GM23338 (cell line): ENCODE measurements at regions not wholly inside any gene's neighbourhood (a gene's known extent, or its start where the extent isn't known, plus 50 kb on each side); places are given as distances from the start of the nearest gene placed in this dataset.

ENCODE experiments used
- ATAC-seq: fragments of 200-7000 bp; cut with Tn5 transposase; 3 replicates; pipeline ENCODE4 v1.9.1; 2020
- DNase-seq: peaks from one replicate; pipeline ENCODE4 v3.0.0-alpha.2; 2015; ENCODE audit warnings: low spot score
- H2AFZ ChIP-seq: fragments of 200-600 bp; sonication (generic); 2 replicates; pipeline ENCODE4 v1.8.0; 2016; ENCODE audit warnings: antibody characterized with exemption, mild to moderate bottlenecking, moderate library complexity
- H3F3A ChIP-seq: fragments of 200-600 bp; sonication (generic); replicated peaks from 2 replicates; pipeline ENCODE4 v1.8.0; 2017; ENCODE audit warnings: antibody characterized with exemption, mixed run types, low read depth
- H3K27ac ChIP-seq: fragments of 200-600 bp; sonication (generic); 2 replicates; pipeline ENCODE4 v1.6.1; 2016; ENCODE audit warnings: low read depth
- H3K27me3 ChIP-seq: fragments of 200-600 bp; sonication (generic); 2 replicates; pipeline ENCODE4 v1.8.0; 2016; ENCODE audit warnings: mild to moderate bottlenecking, mixed run types, moderate library complexity; ENCODE audit not compliant: insufficient read depth
- H3K36me3 ChIP-seq: fragments of 200-600 bp; sonication (generic); 2 replicates; pipeline ENCODE4 v1.8.0; 2016; ENCODE audit warnings: mild to moderate bottlenecking; ENCODE audit not compliant: insufficient read depth
- H3K4me1 ChIP-seq: fragments of 200-600 bp; sonication (generic); 2 replicates; pipeline ENCODE4 v1.8.0; 2016; ENCODE audit warnings: mild to moderate bottlenecking, moderate library complexity; ENCODE audit not compliant: insufficient read depth
- H3K4me2 ChIP-seq: fragments of 200-600 bp; sonication (generic); 2 replicates; pipeline ENCODE4 v1.7.1; 2017; ENCODE audit warnings: mixed run types
- H3K4me3 ChIP-seq: fragments of 200-600 bp; sonication (generic); 2 replicates; pipeline ENCODE4 v1.6.1; 2016; ENCODE audit warnings: mixed run types
- H3K79me2 ChIP-seq: fragments of 200-600 bp; sonication (generic); replicated peaks from 2 replicates; pipeline ENCODE4 v1.8.0; 2017; ENCODE audit warnings: mild to moderate bottlenecking; ENCODE audit not compliant: insufficient read depth
- H3K9me2 ChIP-seq: fragments of 200-600 bp; sonication (generic); 2 replicates; pipeline ENCODE4 v1.8.0; 2017; ENCODE audit not compliant: insufficient read depth
- H4K20me1 ChIP-seq: fragments of 200-600 bp; sonication (generic); replicated peaks from 2 replicates; pipeline ENCODE4 v1.8.0; 2017; ENCODE audit warnings: mild to moderate bottlenecking; ENCODE audit not compliant: insufficient read depth
- H3K27ac Mint-ChIP-seq: 2 replicates; pipeline ENCODE4 v1.8.0; 2020; ENCODE audit warnings: inconsistent platforms, mild to moderate bottlenecking, moderate library complexity, mixed read lengths
- H3K27me3 Mint-ChIP-seq: 3 replicates; pipeline ENCODE4 v1.8.0; 2022; ENCODE audit warnings: low read depth, mild to moderate bottlenecking, moderate library complexity, mixed read lengths, inconsistent platforms; ENCODE audit not compliant: insufficient read depth, poor library complexity
- H3K36me3 Mint-ChIP-seq: 3 replicates; pipeline ENCODE4 v1.8.0; 2021; ENCODE audit warnings: low read depth, mild to moderate bottlenecking, inconsistent platforms, moderate library complexity, mixed read lengths
- H3K4me1 Mint-ChIP-seq: 3 replicates; pipeline ENCODE4 v1.8.0; 2020; ENCODE audit warnings: mild to moderate bottlenecking, inconsistent platforms, mixed read lengths
- H3K4me3 Mint-ChIP-seq: 3 replicates; pipeline ENCODE4 v1.8.0; 2021; ENCODE audit warnings: moderate library complexity, mild to moderate bottlenecking, inconsistent platforms, mixed read lengths
- H3K9me3 Mint-ChIP-seq: 3 replicates; pipeline ENCODE4 v1.8.0; 2020; ENCODE audit warnings: moderate library complexity, mild to moderate bottlenecking, inconsistent platforms, mixed read lengths
- CTCF ChIP-seq, 2 experiments: fragments of 200-600 bp in 1 of 2; sonication (generic) in 1 of 2; conservative IDR thresholded peaks; 2 replicates each; pipeline versions ENCODE4 v1.5.1 to v1.6.1; 2016 to 2017; ENCODE audit warnings: antibody characterized with exemption in 2 of 2, low read depth in 2 of 2, mild to moderate bottlenecking in 2 of 2, moderate library complexity in 1 of 2
- ETS1 ChIP-seq: IDR thresholded peaks from 2 replicates; pipeline ENCODE4 v1.6.1; 2016; ENCODE audit warnings: antibody characterized with exemption
- JUNB ChIP-seq: IDR thresholded peaks from one replicate; pipeline ENCODE4 v1.6.1; 2016; ENCODE audit warnings: antibody characterized with exemption; ENCODE audit not compliant: unreplicated experiment
- NANOG ChIP-seq: IDR thresholded peaks from 2 replicates; pipeline ENCODE4 v1.6.1; 2016; ENCODE audit warnings: antibody characterized with exemption, borderline replicate concordance
- POLR2AphosphoS5 ChIP-seq: IDR thresholded peaks from 2 replicates; pipeline ENCODE4 v1.6.1; 2016; ENCODE audit warnings: antibody characterized with exemption, low read depth
- REST ChIP-seq: IDR thresholded peaks from one replicate; pipeline ENCODE4 v1.6.1; 2018; ENCODE audit warnings: antibody characterized with exemption; ENCODE audit not compliant: unreplicated experiment
- STAT1 ChIP-seq: IDR thresholded peaks from one replicate; pipeline ENCODE4 v1.6.1; 2016; ENCODE audit warnings: antibody characterized with exemption; ENCODE audit not compliant: unreplicated experiment
- ZNF114 ChIP-seq: fragments of 250-450 bp; sonication (Bioruptor Pico); IDR thresholded peaks from 2 replicates; pipeline ENCODE4 v1.5.0; 2020; ENCODE audit warnings: mild to moderate bottlenecking, moderate library complexity
- ZNF331 ChIP-seq: fragments of 250-450 bp; sonication (Bioruptor Pico); IDR thresholded peaks from 2 replicates; pipeline ENCODE4 v1.5.0; 2020; ENCODE audit warnings: low read depth, mild to moderate bottlenecking, moderate library complexity
- ZNF462 ChIP-seq: fragments of 250-450 bp; sonication (Bioruptor Pico); IDR thresholded peaks from 2 replicates; pipeline ENCODE4 v1.5.0; 2020; ENCODE audit warnings: mild to moderate bottlenecking, moderate library complexity

- Mint-ChIP-seq H3K27ac (no peak overlapping the region; the same call in 1 of the 2 replicates), H3K27me3 (peaks cover 2% of the 10 kb centered on the region), H3K4me1 (peaks cover 11% of the 10 kb centered on the region; the same call in 2 of the 3 replicates), H3K36me3 (no peaks in the 10 kb centered on the region), H3K4me3 (no peak overlapping the region), H3K9me3 (no peaks in the 10 kb centered on the region)
- no peaks in the 10 kb centered on the region for H3F3A ChIP-seq
- H3K4me3 ChIP-seq: no peak overlapping the region
- ATAC-seq (no peak), DNase-seq (no peak)
- no peaks in the 10 kb centered on the region for H3K36me3 ChIP-seq
- TF ChIP-seq ZNF114 (CRISPR knock-in tag) (no peak), POLR2AphosphoS5 (no peak), NANOG (no peak)
- no peak overlapping the region for H3K27ac ChIP-seq
- H4K20me1 ChIP-seq: no peaks in the 10 kb centered on the region
- peak overlapping the region; percentile 76 for H2AFZ ChIP-seq
- H3K9me2 ChIP-seq: peaks cover 4% of the 10 kb centered on the region; the same call in 1 of the 2 replicates
- H3K27me3 ChIP-seq: no peaks in the 10 kb centered on the region
- H3K4me2 ChIP-seq: no peak overlapping the region
- H3K4me1 ChIP-seq: peaks cover 8% of the 10 kb centered on the region; the same call in 1 of the 2 replicates
- no peaks in the 10 kb centered on the region for H3K79me2 ChIP-seq
Observed at GRCh38 chr17:54814371-54814770, 86.3 kb upstream of the TOM1L1 start.

- H3K27me3 ChIP-seq: no peaks in the 10 kb centered on the region
- peak overlapping the region; percentile 60 for H2AFZ ChIP-seq
- no peaks in the 10 kb centered on the region for H3K79me2 ChIP-seq
- no peaks in the 10 kb centered on the region for H3F3A ChIP-seq
- Mint-ChIP-seq H3K27me3 (no peaks in the 10 kb centered on the region), H3K27ac (no peak overlapping the region), H3K36me3 (peaks cover 9% of the 10 kb centered on the region; the same call in 2 of the 3 replicates), H3K9me3 (peaks cover 25% of the 10 kb centered on the region), H3K4me3 (no peak overlapping the region), H3K4me1 (peaks cover 5% of the 10 kb centered on the region; the same call in 2 of the 3 replicates)
- no peaks in the 10 kb centered on the region for H3K9me2 ChIP-seq
- H3K4me3 ChIP-seq: no peak overlapping the region
- no peaks in the 10 kb centered on the region for H3K36me3 ChIP-seq
- ATAC-seq (no peak), DNase-seq (no peak)
- no peaks in the 10 kb centered on the region for H4K20me1 ChIP-seq
- H3K4me2 ChIP-seq: no peak overlapping the region
- no peaks in the 10 kb centered on the region for H3K4me1 ChIP-seq
- H3K27ac ChIP-seq: no peak overlapping the region
- TF ChIP-seq ZNF331: no peak
- no peak for TF ChIP-seq STAT1
- TF ChIP-seq ZNF114 (CRISPR knock-in tag): no peak
- no peak for TF ChIP-seq REST
- no peak for TF ChIP-seq POLR2AphosphoS5
- TF ChIP-seq ETS1: no peak
- TF ChIP-seq ZNF462 (CRISPR knock-in tag): no peak
- no peak for TF ChIP-seq JUNB
- TF ChIP-seq CTCF (conservative IDR thresholded peaks at IDR 0.05; ENCODE audit: low read depth in 2 of 2): no peak
Observed at GRCh38 chr17:54834086-54834485, 66.6 kb upstream of the TOM1L1 start.
